ENCODE measurements at regions not wholly inside any gene's neighbourhood (a gene's known extent, or its start where the extent isn't known, plus 50 kb on each side); places are given as distances from the start of the nearest gene placed in this dataset.

- WGBS, 3 donors = 87 to 90% (median 88%) methylated on average over 7 of the region's 7 CpGs
- intact Hi-C loops (cut with DNase I) = no loop called here
- Histone ChIP-seq H3K9me3 (no peaks in the 10 kb centered on the region), H3K27ac (no peak overlapping the region), H3K4me1 (ENCODE audit: insufficient read depth) (no peaks in the 10 kb centered on the region), H3K4me3 (no peak overlapping the region), H3K27me3 (no peaks in the 10 kb centered on the region), H3K36me3 (no peaks in the 10 kb centered on the region)
- TF ChIP-seq EP300 (IDR thresholded peaks at IDR 0.05) (no peak), POLR2A (IDR thresholded peaks at IDR 0.05) (no peak)
- TF ChIP-seq, protein P1, sequence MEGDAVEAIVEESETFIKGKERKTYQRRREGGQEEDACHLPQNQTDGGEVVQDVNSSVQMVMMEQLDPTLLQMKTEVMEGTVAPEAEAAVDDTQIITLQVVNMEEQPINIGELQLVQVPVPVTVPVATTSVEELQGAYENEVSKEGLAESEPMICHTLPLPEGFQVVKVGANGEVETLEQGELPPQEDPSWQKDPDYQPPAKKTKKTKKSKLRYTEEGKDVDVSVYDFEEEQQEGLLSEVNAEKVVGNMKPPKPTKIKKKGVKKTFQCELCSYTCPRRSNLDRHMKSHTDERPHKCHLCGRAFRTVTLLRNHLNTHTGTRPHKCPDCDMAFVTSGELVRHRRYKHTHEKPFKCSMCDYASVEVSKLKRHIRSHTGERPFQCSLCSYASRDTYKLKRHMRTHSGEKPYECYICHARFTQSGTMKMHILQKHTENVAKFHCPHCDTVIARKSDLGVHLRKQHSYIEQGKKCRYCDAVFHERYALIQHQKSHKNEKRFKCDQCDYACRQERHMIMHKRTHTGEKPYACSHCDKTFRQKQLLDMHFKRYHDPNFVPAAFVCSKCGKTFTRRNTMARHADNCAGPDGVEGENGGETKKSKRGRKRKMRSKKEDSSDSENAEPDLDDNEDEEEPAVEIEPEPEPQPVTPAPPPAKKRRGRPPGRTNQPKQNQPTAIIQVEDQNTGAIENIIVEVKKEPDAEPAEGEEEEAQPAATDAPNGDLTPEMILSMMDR (IDR thresholded peaks at IDR 0.05) = no peak
- DNase-seq = no peak
Observed at GRCh38 chr3:80035021-80035420, 267.2 kb upstream of the ROBO1 start.

GRCh38 chr3:80023010-80023409 lies 255.2 kb upstream of the ROBO1 start:
- Histone ChIP-seq H3K27me3 (no peaks in the 10 kb centered on the region), H3K9me3 (no peaks in the 10 kb centered on the region), H3K4me3 (no peak overlapping the region), H3K27ac (no peak overlapping the region), H3K4me1 (ENCODE audit: insufficient read depth) (no peaks in the 10 kb centered on the region), H3K36me3 (no peaks in the 10 kb centered on the region)
- WGBS, 3 donors = 86 to 93% (median 91%) methylated on average over 2 of the region's 2 CpGs
- TF ChIP-seq, protein P1 (IDR thresholded peaks at IDR 0.05) = no peak
- TF ChIP-seq EP300 (IDR thresholded peaks at IDR 0.05) (no peak), POLR2A (IDR thresholded peaks at IDR 0.05) (no peak)
- DNase-seq = no peak
- intact Hi-C loops (cut with DNase I) = no loop called here

GRCh38 chr3:80018375-80018774 lies 250.6 kb upstream of the ROBO1 start:
- no peak for DNase-seq
- Histone ChIP-seq H3K27ac (no peak overlapping the region), H3K36me3 (no peaks in the 10 kb centered on the region), H3K27me3 (no peaks in the 10 kb centered on the region), H3K9me3 (no peaks in the 10 kb centered on the region), H3K4me3 (no peak overlapping the region), H3K4me1 (ENCODE audit: insufficient read depth) (no peaks in the 10 kb centered on the region)
- intact Hi-C loops (cut with DNase I) = no loop called here
- TF ChIP-seq EP300 (IDR thresholded peaks at IDR 0.05) (no peak), POLR2A (IDR thresholded peaks at IDR 0.05) (no peak)
- TF ChIP-seq, protein P1 (IDR thresholded peaks at IDR 0.05) = no peak

DNA sequence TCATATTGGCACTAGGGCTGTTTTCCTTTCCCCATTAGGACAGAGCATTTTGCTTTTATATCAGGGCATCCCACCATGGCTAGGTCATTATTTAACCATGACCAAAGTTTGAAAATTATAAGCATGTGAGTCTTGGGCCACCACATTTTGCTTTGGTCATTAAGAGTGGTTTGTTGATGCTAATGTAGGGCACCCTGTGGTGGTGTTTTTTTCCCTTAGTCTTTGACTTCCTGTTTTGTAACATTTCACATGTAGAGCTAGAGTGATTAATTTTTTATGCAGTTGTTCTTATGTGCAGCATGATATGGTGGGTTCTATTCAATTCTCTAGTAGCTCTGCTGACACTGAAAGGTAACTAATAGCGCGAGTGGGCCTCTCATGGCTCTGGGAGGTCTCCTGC lies 249.6 kb upstream of the ROBO1 start:
- Histone ChIP-seq H3K27me3 (no peaks in the 10 kb centered on the region), H3K27ac (no peak overlapping the region), H3K9me3 (no peaks in the 10 kb centered on the region), H3K4me3 (no peak overlapping the region), H3K4me1 (ENCODE audit: insufficient read depth) (no peaks in the 10 kb centered on the region), H3K36me3 (no peaks in the 10 kb centered on the region)
- intact Hi-C loops (cut with DNase I) = no loop called here
- DNase-seq = no peak
- WGBS, 3 donors = 91 to 96% (median 93%) methylated on average over 2 of the region's 2 CpGs
- TF ChIP-seq, protein P1 (IDR thresholded peaks at IDR 0.05) = no peak
- no peak for TF ChIP-seq EP300 (IDR thresholded peaks at IDR 0.05)

- no peaks in the 10 kb centered on the region for H3K36me3 ChIP-seq
- no peaks in the 10 kb centered on the region for H3K27me3 ChIP-seq
- intact Hi-C loops (cut with DNase I) = no loop called here
- H3K27ac ChIP-seq = no peak overlapping the region
- 67 to 73% (median 69%) methylated on average over 5 of the region's 5 CpGs for WGBS, 3 donors
- H3K9me3 ChIP-seq = no peaks in the 10 kb centered on the region
- no peaks in the 10 kb centered on the region for H3K4me1 ChIP-seq (ENCODE audit: insufficient read depth)
- no peak overlapping the region for H3K4me3 ChIP-seq
- no peak for DNase-seq
- TF ChIP-seq, protein P1 (IDR thresholded peaks at IDR 0.05) = no peak
- TF ChIP-seq EP300 (IDR thresholded peaks at IDR 0.05) (no peak), POLR2A (IDR thresholded peaks at IDR 0.05) (no peak)
Observed at GRCh38 chr3:80014576-80014975, 246.8 kb upstream of the ROBO1 start.

Measured in ovary (tissue), 7 donors.